Liver (tissue), 3 donors: ENCODE measurements at regions not wholly inside any gene's neighbourhood (a gene's known extent, or its start where the extent isn't known, plus 50 kb on each side); places are given as distances from the start of the nearest gene placed in this dataset.

Experiments used
- CTCF ChIP-seq: fragments of 150-350 bp; IDR thresholded peaks from 2 replicates; pipeline ENCODE4 v1.5.1; 2017; ENCODE audit warnings: improper control_type of control experiment, low read depth, low read length; ENCODE audit not compliant: missing input control
- GABPA ChIP-seq, 2 donors: IDR thresholded peaks in 1 of 2; conservative IDR thresholded peaks in 1 of 2; 2 replicates each; pipeline ENCODE4 v1.6.1; 2016; ENCODE audit warnings: antibody characterized with exemption in 2 of 2, mild to moderate bottlenecking in 1 of 2, moderate library complexity in 1 of 2
- HNF4A ChIP-seq, 2 donors: conservative IDR thresholded peaks; 2 replicates each; pipeline ENCODE4 v1.6.1; 2016; ENCODE audit warnings: antibody characterized with exemption in 2 of 2, mild to moderate bottlenecking in 2 of 2
- HNF4G ChIP-seq: IDR thresholded peaks from 2 replicates; pipeline ENCODE4 v1.6.1; 2016; ENCODE audit warnings: antibody characterized with exemption
- JUND ChIP-seq, 2 donors: IDR thresholded peaks; 2 replicates each; pipeline ENCODE4 v1.6.1; 2016; ENCODE audit warnings: antibody characterized with exemption in 2 of 2
- RAD21 ChIP-seq, 2 donors: IDR thresholded peaks; 2 replicates each; pipeline ENCODE4 v1.6.1; 2016; ENCODE audit warnings: antibody characterized with exemption in 2 of 2, mild to moderate bottlenecking in 2 of 2
- REST ChIP-seq: IDR thresholded peaks from 2 replicates; pipeline ENCODE4 v1.6.1; 2016; ENCODE audit warnings: antibody characterized with exemption, mild to moderate bottlenecking
- SP1 ChIP-seq: IDR thresholded peaks from 2 replicates; pipeline ENCODE4 v1.6.1; 2018; ENCODE audit warnings: antibody characterized with exemption, mild to moderate bottlenecking
- TAF1 ChIP-seq: conservative IDR thresholded peaks from 2 replicates; pipeline ENCODE4 v1.6.1; 2016; ENCODE audit warnings: antibody characterized with exemption, mild to moderate bottlenecking
- YY1 ChIP-seq: IDR thresholded peaks from 2 replicates; pipeline ENCODE4 v1.6.1; 2016; ENCODE audit warnings: antibody characterized with exemption, mild to moderate bottlenecking
- TF ChIP-seq, protein P1 (sequence below): IDR thresholded peaks from 2 replicates; pipeline ENCODE4 v1.6.1; 2016; ENCODE audit warnings: antibody characterized with exemption
- donor health status: healthy.
- donor health status: healthy.

GRCh38 chr1:73136975-73137374 is 854.6 kb upstream of the NEGR1 start:
- TF ChIP-seq CTCF (no peak), RAD21 (IDR thresholded peaks at IDR 0.05) (no peak), HNF4A (conservative IDR thresholded peaks at IDR 0.05) (no peak), TAF1 (no peak), REST (no peak), HNF4G (no peak), SP1 (no peak), GABPA (IDR thresholded peaks at IDR 0.05 in 1 of 2, conservative IDR thresholded peaks at IDR 0.05 in 1 of 2) (no peak), YY1 (no peak), JUND (IDR thresholded peaks at IDR 0.05) (no peak)
- TF ChIP-seq, protein P1, sequence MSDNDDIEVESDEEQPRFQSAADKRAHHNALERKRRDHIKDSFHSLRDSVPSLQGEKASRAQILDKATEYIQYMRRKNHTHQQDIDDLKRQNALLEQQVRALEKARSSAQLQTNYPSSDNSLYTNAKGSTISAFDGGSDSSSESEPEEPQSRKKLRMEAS, result no peak
